Lower leg skin (tissue), 3 donors: ENCODE measurements at regions not wholly inside any gene's neighbourhood (a gene's known extent, or its start where the extent isn't known, plus 50 kb on each side); places are given as distances from the start of the nearest gene placed in this dataset.

Experiments used
- POLR2A ChIP-seq, 2 donors: fragments of 450-650 bp; IDR thresholded peaks; one replicate each; pipeline ENCODE4 v1.6.1; 2016 to 2017; ENCODE audit warnings: antibody characterized with exemption in 2 of 2, mild to moderate bottlenecking in 1 of 2, moderate library complexity in 1 of 2
- TF ChIP-seq, protein P1 (sequence below), 3 donors: fragments of 450-650 bp; IDR thresholded peaks; one replicate each; pipeline ENCODE4 v1.5.1; 2016; ENCODE audit warnings: antibody characterized with exemption in 3 of 3, mild to moderate bottlenecking in 3 of 3, moderate library complexity in 2 of 3

DNA sequence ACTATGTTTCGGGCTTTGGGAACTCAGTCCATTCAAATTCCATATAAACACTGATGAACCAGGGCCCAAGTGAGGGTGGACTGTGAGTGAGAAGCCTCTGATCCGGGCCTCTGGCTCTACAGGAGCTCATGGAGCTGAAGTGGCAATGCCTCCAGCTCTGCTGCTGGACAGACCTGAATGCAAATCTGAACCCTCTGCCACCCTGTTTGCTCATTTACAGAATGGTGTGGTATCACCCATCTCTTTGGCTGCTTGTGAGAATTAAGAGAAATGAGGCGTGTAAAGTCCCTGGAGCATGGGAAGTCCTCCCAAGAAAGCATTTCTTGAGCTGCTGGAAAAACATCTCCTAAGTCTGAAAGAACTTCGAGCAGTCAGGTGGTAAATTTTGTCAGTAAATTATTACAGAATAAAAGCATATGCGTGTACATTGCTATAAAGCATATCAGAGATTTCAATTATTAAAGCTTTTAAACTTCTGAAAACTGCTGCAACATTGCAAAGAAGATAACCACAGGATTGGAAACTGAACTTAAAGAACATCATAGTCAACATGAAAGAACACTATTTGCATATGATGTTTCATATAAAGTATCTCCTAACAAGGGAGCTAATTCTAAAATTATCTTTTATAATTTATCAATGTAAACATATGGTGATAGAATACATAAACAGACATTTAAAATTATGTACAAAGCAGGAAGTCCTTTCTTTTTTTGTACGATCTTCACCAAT lies 369.0 kb downstream of the UQCRFS1 start:
- TF ChIP-seq, protein P1, sequence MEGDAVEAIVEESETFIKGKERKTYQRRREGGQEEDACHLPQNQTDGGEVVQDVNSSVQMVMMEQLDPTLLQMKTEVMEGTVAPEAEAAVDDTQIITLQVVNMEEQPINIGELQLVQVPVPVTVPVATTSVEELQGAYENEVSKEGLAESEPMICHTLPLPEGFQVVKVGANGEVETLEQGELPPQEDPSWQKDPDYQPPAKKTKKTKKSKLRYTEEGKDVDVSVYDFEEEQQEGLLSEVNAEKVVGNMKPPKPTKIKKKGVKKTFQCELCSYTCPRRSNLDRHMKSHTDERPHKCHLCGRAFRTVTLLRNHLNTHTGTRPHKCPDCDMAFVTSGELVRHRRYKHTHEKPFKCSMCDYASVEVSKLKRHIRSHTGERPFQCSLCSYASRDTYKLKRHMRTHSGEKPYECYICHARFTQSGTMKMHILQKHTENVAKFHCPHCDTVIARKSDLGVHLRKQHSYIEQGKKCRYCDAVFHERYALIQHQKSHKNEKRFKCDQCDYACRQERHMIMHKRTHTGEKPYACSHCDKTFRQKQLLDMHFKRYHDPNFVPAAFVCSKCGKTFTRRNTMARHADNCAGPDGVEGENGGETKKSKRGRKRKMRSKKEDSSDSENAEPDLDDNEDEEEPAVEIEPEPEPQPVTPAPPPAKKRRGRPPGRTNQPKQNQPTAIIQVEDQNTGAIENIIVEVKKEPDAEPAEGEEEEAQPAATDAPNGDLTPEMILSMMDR (IDR thresholded peaks at IDR 0.05) = no peak
- no peak for TF ChIP-seq POLR2A (IDR thresholded peaks at IDR 0.05)
